Renal cortical epithelial cell (primary cell): ENCODE measurements at regions not wholly inside any gene's neighbourhood (a gene's known extent, or its start where the extent isn't known, plus 50 kb on each side); places are given as distances from the start of the nearest gene placed in this dataset.
A peak's percentile ranks its signal among the peaks of the same experiment; 100 is the strongest.

ENCODE experiments used
- DNase-seq: peaks from one replicate; pipeline ENCODE4 v3.0.0-alpha.2; 2011; ENCODE audit warnings: low read depth

DNA sequence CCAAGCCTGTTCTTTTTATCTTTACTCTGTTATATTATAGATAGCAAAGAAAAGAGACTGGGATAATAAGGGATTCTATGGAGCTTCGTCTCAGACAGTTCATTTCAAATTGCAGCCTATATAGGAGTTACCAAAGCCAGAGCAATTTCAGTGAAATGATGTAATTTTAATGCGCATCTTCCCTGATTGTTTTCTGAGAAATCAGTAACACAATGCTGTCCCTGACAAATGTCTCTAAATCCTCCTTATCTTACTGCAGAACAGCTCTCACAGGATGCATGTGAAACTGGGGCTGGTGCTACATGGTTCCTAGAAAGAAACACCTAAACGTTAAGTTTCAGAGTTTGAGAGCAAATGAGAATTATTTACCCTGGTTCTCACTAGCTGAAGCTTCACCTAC is 467.9 kb upstream of the ANO3 start:
- no peak for DNase-seq

DNA sequence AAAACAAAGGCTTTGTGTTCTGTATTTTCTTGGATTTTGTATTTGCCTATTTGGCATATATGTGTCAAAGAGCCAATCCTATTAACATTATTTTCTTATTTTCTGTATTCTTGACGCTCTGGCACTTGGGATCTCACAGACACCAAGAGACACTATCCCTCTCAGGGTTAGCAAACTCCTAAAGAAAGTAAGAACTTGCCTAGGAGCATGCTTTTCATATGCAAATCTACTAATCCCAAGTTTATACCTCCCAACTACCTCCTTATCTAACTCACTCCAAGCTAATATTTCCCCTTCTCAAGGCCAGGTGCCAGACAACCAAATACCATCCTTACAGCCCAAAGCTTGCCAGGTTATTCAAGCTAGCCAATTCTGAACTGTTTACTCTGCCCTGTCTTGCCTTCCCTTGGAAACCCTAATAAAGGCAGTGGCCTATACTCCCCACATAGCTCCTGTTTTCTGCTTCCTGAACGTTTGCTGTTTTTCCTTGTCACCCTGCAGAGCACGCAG is 455.4 kb upstream of the ANO3 start:
- DNase-seq = no peak

DNA sequence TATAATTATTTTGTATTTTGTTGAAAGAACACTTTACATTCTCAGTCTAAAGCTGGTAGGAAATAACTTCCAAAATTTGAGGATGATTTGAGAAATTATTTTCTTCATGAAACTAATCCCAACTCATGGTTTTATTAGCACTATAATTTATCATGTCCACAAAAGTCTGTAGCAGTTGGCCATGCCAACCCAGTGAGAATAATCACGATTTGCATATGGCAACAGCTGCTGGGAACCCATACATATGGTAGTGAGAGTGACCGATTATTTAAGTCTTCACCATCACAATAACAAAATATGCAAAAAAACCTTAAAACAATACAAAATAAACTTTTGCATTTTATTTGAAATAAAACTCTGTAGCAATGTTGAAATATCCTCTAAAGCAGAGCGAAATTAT is 445.9 kb upstream of the ANO3 start:
- no peak for DNase-seq

DNA sequence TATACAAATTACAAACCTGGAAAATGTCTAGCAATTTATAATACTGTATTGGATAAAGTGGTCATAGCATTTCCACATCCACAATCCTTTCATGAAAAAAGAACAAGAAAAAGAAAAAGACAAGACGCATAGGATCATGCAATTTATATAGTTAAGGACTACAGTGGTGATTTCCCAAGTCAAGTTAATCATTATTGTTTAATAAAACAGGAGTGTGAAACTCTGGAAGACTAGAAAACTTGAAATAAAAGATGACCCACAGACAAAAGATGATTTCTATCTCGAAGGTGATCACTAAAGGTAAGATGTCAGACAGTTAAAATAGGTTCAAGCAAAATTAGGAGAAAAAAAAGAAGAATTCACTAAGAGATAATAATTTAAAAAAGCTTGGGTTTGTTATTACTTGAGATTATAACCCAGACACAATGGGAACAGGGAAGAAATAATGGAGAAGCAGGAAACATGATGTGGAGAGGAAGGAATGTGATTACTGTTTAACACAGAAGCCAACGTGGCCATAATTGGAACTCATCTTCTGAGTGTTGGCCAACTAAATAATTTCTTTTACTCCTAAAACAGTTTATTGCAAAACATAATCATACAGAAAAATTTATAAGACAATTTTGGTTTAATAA is 441.2 kb upstream of the ANO3 start:
- DNase-seq = peak; percentile 79

DNA sequence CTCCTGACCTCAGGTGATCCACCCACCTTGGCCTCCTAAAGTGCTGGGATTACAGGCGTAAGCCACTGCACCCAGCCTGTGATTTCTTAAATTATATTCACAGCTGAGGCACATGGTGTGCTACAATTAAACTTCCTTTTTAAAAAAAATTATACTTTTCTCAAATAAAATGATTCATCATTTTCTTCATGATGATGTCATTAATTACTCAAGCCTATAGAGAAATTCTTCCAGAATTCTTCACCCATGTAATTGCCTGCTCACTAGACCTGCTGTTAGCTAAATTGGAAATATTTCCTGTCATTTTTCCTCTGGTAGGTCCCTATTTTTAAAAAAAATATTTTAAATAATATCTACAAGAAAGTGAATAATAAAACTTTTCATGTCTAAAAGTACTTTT is 440.0 kb upstream of the ANO3 start:
- peak; percentile 27 for DNase-seq

DNA sequence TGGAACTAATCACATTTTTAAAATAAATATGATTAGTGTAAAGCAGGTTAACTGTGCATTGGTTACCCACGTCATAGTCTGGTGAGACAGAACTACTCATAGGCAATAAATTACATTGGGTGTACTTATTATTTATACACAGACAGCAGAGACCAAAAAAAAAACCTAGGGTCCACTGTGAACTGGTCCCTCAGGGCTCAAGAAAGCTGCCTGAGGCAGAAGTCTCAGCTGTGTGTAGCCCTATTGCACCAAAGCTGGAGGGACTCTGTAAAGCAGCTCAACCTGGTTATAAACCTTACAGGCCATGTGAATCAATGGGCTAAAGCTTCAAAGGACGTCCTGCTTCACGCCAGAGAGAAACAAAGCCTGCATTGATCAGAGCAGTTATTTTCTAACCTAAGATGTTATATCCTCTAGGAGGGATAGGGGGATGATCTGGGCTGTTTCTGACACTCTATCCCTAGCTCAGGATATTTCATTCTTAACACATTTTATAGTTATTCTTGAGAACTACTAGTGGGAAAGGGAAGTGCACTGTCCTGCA is 432.2 kb upstream of the ANO3 start:
- no peak for DNase-seq

DNA sequence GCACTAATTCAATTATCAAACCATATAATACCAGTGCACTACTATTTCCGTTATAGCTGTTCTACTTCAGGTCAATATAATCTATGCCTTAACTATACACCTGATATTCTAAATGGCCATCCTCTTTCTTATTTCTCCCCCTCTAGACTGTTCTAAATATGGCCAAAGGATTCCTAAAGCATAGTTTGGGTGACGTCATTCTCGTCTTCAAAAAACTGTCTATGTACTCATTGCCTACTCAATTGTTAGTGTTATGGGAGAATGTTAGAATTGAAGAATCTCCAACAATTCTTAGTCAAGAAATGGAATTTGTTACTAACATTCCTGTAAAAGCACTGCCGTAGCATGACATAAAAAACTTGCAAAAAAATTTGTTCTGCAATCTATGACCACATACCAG is 431.1 kb upstream of the ANO3 start:
- no peak for DNase-seq

DNA sequence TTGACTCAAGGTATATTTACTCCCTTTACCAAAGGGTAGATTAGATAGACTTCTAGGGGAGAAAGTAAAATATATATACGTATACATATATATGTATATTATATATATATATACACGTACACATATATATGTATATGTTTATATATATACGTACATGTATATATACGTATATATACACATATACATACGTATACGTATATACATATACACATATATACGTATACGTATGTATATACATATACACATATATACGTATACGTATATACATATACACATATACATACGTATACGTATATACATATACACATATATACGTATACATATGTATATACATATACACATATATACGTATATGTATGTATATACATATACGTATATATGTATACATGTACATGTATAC is 430.5 kb upstream of the ANO3 start:
- DNase-seq = no peak

DNA sequence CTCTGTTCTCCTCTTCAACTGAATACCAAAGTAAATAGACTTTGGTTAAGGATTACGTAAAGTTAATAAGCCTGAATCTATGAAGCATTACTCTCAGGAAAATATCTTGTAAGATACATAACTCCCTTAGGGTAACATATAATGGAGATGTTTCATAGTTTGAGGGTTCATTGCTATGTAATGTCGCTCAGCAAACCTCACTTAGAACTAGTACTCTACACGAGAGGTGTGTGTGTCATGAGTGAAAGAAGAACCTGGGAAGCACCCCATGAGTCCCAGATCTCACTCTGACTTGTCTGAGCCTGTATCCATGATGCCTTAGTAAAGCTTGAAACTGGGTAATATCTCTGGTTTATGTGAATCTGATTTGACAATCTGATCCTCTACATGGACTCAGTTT is 429.5 kb upstream of the ANO3 start:
- DNase-seq = no peak

DNA sequence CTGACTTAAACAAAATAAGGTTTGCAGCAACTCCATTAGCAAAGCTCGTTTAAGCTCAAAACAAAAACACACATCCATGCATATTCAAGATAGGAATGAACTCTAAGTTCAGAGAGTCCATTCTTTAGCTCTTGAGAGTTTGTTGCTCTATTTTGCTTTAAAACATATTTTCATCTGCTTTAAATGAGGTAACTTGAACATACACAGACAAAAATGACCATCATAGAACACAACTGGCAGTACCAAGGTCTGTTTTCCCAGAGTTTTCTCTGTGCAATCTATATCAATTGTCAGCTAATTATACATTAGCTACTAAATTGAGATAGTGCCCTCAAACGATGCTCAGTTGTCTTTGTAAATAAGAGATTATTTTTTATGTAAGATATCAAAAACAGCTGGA is 423.2 kb upstream of the ANO3 start:
- DNase-seq = no peak

DNA sequence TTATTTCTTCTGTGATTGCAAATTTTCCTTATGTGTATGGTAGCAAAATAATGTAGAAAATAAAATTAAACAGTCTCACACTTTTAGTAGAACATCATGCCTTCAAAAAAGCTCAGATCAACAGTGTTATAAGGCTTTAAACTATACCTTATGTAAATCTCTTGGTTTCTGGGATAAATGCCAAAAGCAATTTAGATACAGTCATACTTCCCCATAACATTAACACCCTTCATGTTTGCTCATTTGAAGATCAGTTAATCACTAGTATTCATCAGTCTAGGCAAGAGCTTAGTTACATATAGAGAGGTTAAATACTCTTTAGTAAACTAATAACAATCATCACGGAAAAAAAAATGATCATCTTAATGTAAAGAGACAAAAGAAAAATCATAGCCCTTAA is 421.8 kb upstream of the ANO3 start:
- peak; percentile 80 for DNase-seq

DNA sequence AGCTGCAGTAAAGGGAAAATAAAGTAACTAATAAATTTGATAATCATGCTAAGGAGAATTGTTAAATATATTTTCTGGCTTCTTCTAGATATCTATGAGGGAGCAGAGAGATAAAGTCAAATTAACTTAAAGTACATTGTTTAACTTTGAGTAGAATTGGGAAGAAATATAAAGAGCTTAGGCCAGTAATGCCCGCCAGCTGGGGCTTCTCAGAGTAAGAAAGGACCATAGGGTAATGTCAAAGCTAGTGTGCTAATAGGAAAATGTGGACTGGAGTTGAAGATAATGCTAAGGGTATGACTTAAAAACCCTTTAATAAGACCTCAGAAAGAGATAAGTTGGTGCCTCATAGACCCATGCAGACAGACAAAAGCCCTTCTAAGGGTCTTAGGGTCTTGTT is 411.6 kb upstream of the ANO3 start:
- DNase-seq = no peak

DNA sequence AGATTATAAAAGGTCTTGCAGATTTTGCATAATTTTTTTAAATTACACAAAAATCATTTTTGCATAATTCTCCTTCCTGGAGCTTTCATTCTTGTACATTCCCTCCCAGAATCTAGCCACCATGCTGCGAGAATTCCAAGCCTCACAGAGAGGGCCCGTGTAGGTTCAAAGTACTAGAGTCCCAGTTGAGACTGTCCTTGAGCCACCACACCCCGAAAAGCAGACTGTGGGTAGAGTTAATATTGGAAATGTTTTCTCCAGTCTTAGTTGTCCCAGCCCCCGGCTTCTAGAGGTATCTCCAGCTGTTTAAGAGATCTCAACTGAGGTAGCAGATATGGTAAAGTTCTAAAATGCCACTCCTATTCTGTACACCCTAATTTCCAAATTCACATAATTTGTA is 407.3 kb upstream of the ANO3 start:
- no peak for DNase-seq

DNA sequence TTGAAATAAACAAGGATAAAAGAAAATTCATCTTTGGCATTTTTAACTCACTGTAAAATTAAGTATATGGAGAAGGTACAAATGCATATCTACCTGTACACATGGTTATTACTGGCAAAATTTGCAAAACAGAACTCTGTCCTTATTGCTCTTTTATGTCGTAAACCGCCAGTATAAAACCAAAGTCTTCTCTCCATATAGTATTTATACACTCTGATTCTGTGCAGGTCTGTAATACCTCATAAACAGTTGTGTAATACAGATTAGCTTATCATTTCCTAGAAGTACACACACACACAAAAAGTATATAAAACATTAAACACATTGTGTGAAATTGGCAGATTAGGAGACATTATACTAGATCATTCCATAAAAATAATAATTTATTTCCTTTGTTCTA is 406.6 kb upstream of the ANO3 start:
- no peak for DNase-seq

DNA sequence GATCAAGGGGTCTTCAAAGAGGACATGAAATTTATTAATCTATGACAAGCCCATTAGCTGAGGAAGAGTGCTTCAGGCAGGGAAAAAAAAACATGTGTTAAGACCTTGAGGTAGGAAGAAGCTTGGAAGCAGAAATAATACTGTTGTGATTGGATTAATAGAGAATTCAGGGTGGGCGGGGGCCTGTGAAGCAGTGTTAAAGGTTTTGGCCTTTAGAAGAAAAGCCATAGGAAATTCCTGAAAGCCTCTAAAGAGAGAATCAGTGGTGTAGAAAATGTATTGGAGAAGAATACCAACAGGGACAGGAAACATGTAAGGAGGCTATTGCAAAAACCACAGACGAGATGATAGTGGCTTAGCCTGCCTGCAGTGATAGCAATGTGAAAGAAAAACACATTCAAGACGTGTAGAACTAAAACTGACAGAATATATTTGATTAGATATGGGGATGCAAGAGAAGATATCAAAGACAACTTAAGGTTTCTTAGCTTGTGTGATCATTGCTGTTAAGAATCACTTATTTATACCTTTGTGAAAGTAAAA is 404.4 kb upstream of the ANO3 start:
- peak; percentile 43 for DNase-seq

DNA sequence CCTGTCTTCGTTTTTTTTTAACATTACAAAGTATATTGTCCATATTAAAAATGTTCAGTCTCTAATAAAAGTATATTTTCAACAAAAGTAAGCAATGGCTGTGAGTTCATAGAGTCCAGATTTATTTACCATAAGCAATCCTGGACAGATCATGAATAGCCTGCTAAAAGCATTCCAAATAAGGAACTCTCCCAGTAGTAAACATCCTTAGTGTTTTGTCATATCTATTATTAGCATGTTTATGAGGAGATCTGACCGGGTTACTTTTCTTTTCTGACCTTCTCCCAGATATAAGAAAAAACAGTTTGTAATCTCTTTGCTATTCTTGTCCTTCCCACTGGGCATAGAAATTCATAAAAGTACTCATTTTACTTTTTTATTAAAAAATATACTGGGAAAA is 403.9 kb upstream of the ANO3 start:
- DNase-seq = no peak

DNA sequence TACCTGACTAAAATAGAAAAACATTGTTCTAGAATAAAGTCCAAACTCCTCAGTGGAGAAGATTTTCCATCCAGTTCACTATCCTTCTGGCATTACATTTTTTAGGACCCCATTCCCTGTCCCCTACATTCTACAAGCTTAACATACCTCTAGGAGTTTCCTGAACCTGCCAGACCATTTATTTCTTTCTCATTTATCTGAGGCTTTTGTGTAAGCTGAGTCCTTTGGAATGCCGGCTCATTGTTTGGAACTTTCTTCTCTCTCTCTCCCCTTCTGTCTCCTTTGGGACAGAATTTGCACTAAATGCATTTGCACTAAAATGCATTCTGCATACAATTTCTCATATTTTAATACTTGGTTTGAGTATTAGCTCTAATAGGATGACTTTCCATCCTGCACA is 393.0 kb upstream of the ANO3 start:
- DNase-seq = no peak

DNA sequence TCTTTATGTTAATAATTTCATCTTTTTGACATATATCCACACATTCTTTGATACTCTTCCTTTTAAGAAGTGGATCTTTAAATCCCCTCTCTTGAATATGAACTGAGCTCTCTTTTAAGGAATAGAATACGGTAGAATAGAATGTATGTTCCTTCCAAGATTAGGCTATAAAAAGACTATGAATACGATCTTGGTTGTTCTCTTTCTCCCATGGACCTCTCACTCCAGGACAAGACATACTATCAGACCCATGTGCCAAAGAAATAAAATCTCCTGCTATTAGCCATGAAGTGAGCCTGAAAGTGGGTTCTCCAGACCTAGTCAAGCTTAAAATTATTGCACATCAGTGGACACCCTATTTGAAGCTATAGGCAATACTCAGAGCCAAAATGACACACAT is 392.2 kb upstream of the ANO3 start:
- DNase-seq = no peak

DNA sequence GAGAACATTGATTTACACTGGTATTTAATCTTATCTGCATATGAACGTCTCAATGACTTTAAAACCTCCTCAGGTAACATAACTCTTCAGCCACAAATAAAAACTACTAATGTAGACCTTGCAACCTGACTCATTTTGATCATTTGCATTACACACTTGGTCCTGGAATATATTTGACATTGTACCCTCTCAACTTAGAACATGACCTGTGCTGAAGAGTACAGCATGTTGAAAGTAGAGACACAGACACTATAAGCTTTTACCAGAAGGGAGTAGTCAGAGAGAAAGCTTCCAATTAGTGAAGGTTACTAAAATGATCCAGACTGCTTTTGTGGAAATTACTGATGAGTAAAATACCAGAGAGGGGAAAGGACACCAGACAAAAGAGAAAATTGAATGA is 390.6 kb upstream of the ANO3 start:
- no peak for DNase-seq

DNA sequence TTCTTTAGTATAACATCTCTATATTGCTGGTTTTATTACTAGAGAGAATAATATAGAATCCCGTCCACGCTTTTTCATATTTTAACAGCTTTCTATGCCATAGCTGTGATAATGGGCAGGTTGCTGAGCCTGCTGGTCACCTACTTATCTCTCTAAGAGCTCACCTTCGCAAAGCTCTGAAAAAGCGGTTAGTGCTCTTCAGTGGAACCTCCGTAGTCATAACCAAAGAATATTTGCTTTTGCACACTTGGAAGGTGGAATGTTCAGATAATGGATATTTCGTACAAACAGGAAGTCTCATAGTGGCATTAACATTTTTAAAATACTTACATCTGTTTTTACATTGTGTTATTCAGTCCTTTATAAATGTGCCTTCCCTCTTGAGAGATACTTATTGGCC is 388.9 kb upstream of the ANO3 start:
- DNase-seq = no peak

DNA sequence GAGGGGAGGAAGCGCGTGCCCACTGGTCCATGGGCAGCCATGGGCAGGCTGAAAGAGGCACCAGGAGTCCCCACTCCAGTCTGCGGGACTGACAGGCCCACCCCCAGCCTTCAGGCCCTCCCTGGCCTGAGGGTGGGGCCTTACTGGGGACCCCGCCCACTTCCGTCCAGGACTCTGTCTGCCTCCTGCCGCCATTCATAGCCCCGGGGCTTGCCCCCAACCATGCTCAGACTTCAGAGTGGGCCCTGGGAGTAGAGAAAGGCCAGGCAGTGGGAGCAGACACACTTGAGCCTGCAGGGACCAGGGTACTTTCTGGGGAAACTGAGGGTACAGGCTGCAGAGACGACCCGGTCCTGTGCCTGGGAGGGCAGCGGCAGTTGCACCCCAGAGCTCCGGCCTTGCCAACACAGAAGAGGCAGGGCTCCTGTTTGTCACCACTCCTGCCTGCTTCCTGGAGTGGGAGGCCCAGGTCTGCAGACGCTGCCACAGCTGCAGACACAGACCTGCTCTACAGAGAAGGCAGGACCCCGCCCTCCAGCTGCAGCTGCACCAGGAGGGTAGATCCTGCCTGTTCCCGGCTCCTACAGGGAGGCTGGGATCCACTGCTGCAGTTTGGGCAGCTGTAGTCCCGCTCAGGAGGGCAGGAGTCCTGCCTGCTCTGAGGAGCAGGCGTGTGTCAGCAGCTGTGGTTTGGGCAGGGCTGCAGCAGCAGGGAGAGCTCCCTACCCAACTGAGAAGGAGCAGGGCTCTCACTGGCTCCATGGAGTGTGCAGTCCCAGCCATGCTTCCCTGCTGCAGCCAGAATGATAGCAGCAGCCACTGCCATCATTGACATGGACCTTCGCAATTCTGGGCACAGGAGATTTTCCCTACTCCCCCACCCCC is 387.9 kb upstream of the ANO3 start:
- DNase-seq = no peak

DNA sequence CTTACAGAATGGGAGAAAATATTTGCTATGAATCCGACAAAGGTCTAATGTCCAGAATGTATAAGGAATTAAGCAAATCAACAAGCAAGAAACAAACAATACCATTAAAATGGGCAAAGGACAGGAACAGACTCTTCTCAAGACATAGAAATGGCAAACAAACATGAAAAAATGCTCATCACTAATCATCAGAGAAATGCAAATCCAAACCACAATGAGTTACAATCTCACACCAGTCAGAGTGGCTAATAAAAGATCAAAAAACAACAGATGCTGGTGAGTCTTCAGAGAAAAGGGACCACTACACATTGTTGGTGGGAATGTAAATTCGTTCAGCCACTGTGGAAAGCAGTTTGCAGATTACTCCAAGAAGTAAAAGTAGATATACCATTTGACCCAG is 382.0 kb upstream of the ANO3 start:
- DNase-seq = no peak

DNA sequence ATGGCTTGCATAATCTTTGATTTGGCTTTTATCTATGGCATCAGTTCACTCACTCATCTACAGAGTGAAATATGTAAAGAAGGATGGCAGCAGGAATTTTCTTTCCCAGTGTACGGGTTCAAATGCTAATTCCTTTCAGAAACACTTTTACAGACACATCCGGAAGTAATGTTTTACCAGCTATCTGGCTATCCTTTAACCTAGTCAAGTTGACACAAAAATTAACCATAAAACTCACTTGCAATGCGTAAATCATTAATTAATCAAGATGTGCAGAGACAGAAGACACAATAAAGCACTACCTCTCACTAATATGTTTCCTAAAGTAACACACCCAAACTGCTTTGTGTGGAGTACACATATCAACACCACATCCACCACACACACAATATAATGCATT is 378.9 kb upstream of the ANO3 start:
- peak; percentile 73 for DNase-seq
